ENCODE measurements at regions not wholly inside any gene's neighbourhood (a gene's known extent, or its start where the extent isn't known, plus 50 kb on each side); places are given as distances from the start of the nearest gene placed in this dataset.
"Not testable (repeated sequence)": the region's sequence is repeated elsewhere in the genome, so short reads cannot be mapped to it uniquely, and the experiment has no call there.

DNA sequence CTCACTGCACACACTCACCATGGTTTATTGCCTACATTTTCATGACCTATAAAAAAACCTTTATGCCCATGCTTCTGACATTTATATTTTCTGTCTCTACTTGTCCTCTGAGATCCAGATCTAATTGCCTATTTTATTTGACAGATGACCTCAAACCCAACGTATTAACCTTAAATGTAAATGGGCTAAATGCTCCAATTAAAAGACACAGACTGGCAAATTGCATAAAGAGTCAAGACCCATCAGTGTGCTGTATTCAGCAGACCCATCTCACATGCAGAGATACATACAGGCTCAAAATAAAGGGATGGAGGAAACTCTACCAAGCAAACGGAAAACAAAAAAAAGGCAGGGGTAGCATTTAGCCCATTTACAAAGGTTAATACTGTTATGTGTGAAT lies 117.4 kb upstream of the ADAMTS3 start:
- DNase-seq (ENCODE audit: low read depth, low spot score) = not testable (repeated sequence)

DNA sequence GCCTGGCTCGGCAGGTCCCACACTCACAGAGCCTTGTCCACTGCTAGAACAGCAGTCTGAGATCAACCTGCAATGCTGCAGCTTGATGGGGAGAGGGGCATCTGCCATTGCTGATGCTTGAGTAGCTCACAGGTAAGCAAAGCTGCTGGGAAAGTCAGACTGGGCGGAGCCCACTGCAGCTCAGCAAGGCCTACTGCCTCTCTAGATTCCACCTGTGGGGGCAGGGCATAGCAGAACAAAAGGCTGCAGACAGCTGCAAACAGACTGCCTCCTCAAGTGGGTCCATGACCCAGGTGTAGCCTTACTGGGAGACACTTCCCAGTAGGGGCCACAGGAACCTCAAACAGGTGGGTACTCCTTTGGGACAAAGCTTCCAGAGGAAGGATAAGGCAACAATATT lies 110.6 kb upstream of the ADAMTS3 start:
- no peak for DNase-seq (ENCODE audit: low read depth, low spot score)

DNA sequence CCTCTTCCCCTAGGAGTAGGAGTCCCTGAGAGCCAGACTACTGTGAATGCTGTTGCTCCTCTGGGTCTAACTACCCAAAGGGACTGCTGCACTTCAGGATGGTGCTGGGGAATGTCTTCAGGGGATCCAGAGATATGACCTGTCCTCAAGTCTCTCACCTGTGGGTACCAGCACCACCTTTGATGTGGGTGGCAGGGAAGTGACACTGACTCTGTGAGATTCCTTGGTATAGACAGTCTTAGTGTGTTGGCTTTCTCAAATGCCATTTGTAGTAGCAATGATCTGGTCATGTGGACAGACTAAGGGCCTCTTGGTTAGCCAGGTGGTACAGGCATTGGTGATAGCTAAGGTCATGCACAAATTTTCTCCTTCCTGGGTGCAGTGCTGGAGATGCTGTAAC lies 108.9 kb upstream of the ADAMTS3 start:
- no peak for DNase-seq (ENCODE audit: low read depth, low spot score)

DNA sequence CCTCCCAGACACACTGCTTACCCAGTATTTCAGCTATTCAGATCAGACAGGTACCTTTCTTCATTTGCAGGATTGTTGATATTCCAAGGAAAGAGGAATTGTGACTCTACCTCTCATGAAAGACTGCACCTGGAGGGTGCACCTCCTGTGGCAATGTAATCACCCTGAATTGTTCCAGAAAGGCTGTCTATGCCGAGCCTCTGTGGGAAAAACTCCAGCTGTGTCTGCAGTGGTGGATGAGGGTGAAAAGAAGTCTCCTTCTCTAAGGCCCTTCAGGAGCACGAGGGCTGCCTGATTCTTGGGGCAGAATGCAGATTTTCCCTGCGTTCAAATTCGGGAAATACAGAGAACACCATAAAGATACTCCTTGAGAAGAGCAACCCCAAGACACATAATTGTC lies 108.2 kb upstream of the ADAMTS3 start:
- no peak for DNase-seq (ENCODE audit: low read depth, low spot score)

DNA sequence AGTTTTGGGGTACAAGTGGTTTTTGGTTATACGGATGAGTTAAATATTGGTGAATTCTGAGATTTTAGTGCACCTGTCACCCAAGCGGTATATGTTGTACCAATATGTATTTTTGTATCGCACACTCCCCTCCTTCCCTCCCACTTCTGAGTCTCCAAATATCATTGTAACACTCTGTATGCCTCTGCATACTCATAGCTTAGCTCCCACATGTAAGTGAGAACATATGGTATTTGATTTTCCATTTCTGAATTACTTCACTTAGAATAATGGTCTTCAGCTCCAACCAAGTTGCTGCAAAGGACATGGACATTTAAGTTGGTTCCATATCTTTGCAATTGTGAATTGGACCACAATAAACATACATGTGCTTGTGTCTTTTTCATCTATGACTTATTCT lies 103.0 kb upstream of the ADAMTS3 start:
- DNase-seq (ENCODE audit: low read depth, low spot score) = no peak

DNA sequence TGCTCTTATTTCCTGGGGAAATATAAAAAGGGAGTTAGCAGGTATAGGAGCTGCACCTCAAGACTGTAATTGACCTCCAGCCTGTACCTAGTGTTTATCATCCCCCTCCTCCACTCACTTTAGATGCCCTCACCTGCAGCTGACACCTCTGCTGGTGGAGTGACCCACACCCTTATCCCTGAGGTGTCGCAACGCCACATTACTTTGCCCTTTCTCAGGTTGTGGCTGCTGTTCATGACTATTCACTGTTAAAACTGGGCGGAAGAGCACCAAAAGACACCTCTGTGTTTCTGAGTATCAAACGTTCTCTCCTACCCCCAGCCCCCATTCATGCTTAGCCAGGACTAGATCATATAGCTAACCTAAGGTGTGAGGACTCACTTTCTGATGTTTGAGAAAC lies 101.5 kb upstream of the ADAMTS3 start:
- DNase-seq (ENCODE audit: low read depth, low spot score) = no peak

DNA sequence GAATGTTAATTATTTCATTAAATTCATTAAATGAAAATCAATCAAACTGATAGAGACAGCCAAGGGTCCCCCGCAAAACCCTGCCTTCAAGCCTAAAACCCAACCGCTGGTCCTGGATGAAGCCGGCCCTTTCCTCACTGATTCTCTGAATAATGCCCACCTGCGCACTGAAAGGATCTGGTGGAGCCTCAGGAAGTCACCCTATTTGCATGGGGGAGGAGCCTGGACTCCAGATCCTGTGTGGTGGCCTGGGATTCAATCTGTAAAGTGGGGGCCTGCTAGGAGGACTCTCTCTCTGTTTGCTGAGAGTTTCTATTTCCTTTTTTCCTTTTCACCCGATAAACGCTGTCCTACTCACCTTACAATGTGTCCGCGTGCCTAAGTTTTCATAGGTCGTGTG lies 97.9 kb upstream of the ADAMTS3 start:
- peak; percentile 69 for DNase-seq (ENCODE audit: low read depth, low spot score)

DNA sequence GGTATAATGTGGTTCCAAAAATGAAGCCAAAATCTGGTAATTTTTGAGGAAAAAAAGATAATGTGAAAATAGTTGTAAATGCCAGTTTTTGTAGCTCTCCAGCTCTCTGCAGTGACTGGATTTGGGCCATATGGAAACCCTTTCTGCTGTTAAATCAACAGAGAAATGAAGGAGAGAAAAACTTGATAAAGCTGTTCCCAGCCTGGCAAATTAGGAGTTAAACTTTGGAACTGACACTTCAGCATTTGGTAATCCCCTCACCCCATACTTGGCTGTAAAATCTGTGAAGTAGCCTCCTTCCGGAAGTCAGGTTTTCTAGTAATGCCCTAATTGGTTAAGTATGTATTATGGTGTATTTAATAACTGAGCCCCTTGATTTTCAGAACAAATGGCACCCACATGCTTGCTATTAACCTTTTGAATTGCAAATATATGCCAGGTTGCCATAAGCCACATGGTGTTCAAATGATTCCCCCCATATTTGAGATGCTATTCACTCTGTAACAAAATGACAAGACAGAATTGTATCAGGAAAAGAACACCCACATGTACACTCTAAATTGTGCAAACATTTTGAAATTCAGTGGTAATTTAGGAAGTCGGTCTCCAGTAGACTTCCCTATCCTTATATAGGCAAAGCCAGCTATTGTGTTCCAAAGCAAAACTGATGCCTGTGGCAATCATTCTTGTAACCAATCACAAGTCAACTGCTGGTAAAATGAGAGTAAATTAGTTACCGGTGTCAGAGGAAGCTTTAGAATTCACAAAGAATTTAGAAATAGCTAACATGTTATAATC lies 96.3 kb upstream of the ADAMTS3 start:
- no peak for DNase-seq (ENCODE audit: low read depth, low spot score)

DNA sequence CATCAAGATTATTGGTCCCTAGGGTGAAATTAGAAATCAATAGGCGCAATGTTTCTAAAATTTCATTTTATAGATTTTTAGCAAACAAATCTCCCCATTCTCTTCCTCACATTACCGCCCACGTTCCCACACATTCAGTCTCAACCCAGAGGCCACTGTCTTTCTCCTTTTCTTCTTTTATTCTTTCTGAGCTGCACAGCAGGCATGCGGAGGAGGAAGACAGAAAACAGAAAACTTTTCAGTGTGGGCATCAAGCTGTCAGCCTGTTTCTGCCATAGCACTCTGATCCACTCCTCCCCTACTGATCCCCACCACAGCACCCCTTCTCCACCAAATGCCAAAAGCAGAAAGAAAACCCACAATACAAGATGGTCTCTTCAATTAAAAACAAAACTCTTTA lies 94.8 kb upstream of the ADAMTS3 start:
- no peak for DNase-seq (ENCODE audit: low read depth, low spot score)

DNA sequence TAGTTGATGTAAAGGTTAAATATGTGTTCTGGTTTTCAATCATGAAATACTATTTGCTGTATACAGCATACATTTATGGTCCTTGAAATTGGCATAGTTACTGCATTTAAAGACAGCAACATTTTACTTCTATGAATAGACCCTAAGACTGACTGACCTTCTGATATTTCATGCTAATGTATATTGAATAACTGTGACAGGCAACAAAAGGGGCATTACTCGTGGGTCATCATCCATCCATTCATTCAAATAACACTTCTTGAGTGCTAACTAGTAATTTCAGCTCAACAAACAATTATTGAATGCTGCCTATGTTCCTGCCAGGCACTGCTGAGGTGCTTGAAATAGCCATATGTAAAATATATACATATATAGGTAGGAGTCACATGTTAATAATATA lies 92.8 kb upstream of the ADAMTS3 start:
- DNase-seq (ENCODE audit: low read depth, low spot score) = no peak

DNA sequence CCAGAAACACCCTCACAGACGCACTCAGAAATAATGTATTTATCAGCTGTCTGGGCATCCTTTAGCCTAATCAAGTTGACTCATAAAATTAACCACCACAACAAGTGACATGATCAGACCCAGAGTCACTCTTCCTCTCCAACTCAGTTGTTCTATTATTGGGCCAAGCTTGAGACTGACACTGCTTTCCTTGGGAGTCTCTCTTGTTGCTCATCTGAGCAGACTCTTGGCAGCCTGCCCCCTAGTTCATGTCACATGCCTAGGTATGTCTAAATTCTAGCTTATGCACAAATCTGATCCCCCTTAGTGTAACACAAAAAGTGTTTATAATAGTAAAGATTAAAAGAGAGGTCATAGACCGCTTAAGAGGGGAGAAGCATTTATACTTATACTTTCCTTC lies 72.6 kb upstream of the ADAMTS3 start:
- DNase-seq (ENCODE audit: low read depth, low spot score) = no peak

DNA sequence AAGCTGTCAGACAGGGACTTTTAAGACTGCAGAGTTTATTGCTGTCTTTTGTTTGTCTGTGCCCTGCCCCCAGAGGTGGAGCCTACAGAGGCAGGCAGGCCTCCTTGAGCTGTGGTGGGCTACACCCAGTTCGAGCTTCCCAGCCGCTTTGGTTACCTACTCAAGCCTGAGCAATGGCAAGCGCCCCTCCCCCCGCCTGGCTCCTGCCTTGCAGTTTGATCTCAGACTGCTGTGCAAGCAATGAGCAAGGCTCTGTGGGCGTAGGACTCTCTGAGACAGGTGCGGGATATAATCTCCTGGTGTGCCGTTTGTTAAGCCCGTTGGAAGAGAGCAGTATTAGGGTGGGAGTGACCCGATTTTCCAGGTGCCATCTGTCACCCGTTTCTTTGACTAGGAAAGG lies 67.8 kb upstream of the ADAMTS3 start:
- DNase-seq (ENCODE audit: low read depth, low spot score) = not testable (repeated sequence)

DNA sequence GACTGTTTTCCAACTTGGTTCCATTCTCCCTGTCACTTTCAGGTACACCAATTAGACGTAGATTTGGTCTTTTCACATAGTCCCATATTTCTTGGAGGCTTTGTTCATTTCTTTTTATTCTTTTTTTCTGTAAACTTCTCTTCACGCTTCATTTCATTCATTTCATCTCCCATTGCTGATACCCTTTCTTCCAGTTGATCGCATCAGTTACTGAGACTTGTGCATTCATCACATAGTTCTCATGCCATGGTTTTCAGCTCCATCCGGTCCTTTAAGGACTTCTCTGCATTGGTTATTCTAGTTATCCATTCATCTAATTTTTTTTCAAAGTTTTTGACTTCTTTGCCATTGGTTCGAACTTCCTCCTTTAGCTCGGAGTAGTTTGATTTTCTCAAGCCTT lies 66.9 kb upstream of the ADAMTS3 start:
- DNase-seq (ENCODE audit: low read depth, low spot score) = not testable (repeated sequence)

DNA sequence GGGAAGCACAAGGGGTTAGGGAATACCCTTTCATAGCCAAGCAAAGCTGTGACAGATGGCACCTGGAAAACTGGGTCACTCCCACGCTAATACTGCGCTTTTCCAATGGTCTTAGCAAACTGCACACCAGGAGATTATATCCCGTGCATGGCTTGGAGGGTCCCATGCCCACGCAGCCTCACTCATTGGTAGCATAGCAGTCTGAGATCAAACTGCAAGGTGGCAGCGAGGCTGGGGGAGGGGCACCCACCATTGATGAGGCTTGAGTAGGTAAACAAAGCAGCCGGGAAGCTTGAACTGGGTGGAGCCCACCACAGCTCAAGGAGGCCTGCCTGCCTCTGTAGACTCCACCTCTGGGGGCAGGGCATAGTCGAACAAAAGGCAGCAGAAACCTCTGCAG lies 63.2 kb upstream of the ADAMTS3 start:
- DNase-seq (ENCODE audit: low read depth, low spot score) = not testable (repeated sequence)

DNA sequence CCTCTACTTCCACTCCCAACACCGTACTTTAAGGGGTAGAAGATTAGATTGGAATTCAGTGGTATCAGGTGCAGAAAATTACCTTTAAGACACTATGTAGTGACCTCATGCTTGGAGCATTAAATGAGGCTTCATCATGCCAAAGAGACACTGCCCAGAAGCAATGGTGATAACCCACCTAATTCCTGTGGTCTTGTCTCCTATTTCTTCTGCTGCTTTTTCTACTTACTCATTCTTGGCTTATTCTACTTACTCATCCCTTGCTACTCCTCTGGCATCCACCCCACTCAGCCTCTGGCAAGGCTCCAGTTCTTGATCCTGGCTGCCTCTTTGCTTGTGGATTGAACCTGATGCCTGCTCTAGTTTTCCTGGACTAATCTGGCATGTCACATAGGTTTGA lies 62.3 kb upstream of the ADAMTS3 start:
- no peak for DNase-seq (ENCODE audit: low read depth, low spot score)

DNA sequence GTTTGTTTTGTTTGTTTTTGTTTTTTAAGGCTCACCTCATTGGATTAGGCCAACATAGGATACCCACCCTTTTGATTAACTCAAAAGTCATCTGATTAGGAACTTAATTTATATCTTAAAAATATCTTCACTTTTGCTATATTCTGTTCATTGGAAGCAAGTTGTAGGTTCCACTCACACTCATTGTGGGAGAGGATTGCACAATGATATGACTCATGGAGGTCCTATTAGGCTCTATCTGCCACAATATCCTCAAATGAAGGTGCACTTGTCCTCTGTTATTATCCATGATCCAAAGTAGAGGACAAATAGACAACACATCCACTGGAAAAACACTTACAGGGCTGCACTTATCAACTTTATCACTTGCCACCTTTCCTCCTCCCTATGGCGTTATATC lies 60.5 kb upstream of the ADAMTS3 start:
- DNase-seq (ENCODE audit: low read depth, low spot score) = no peak

DNA sequence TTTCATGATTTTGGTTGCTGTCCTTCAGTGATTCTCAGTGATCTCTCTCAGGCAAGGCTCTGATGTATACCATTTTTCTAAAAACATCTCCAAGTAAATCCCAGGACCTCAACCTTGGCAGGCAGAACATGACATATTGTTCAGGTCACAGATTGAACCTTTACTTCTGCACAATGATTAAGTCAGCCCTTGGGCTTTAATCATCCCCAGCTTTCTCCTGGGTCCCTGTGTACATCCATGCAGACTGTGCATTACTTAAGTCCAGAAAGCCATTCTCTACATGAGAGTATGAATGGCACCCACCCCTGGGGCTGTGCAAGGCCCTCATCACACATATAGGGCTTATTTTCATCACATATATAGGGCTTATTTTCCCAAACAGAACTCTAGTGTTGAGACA lies 58.7 kb upstream of the ADAMTS3 start:
- DNase-seq (ENCODE audit: low read depth, low spot score) = no peak
